GM19328 (cell line): ENCODE measurements at regions not wholly inside any gene's neighbourhood (a gene's known extent, or its start where the extent isn't known, plus 50 kb on each side); places are given as distances from the start of the nearest gene placed in this dataset.

Experiments used
- ATAC-seq: cut with Tn5 transposase; IDR thresholded peaks from one replicate; pipeline ENCODE4 v1.9.1; 2021; ENCODE audit warnings: mild to moderate bottlenecking, moderate library complexity; ENCODE audit not compliant: unreplicated experiment

- ATAC-seq = no peak
Measured at GRCh38 chr12:124388038-124388671, 93.3 kb downstream of the RFLNA start.

DNA sequence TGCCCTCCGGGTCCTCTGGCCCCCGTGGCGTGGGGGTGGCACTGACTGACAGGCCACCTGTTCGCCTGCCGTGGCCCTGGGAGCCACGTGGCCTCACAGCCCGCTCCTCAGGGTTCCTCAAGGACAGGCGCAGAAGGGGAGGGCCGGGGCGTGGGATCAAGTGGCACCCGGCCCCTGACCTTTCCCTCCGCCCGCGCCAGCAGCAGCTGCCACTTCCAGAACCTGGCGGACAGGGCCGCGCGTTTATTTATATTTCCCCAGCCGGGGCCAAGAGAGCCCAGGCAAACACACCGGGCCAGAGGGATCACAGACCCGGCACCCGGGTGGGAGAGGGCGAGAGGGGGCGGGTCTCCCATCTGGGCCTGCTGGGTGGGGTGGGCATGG lies 92.6 kb downstream of the RFLNA start:
- ATAC-seq = no peak

DNA sequence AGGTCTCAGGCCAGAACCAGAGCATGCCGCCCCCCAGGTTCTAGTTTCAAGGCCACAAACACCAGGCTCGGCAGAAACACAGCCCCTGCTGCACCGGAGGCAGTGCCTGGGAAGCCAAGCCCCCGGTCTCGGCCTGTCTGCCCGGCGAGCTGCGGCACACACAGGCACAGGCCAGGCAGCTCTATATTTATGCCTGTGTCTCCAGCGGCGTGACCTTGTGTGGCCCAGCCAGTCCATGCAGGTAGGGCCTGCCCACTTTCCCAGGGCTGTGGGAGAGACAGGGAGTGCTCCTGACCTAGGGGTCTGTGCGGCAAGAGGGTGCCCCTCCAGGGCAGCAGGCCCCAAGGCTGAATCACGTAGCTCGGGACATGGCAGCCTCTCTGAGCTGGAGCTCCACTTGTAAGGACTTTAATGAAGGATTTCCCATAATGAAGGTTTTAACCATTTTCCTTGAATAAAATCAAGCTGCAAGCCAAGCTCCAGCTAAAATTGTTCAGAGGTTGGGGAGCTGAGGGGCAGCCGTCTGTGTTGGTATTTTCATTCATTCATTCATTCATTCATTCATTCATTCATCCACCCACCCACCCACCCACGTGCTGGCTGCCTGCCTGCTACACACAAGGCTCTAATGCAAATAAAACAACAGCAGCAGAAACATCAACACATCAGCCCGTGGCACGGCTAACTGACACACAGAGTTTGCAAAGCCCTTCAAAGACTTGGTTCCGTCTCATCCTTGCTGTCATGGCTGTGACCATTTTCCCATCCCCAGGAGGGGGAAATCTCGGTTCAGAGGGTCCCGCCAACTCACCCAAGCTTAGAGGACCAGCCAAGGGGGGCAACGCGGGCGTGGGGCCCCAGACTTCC lies 92.0 kb downstream of the RFLNA start:
- ATAC-seq = no peak

- ATAC-seq = no peak
Measured at GRCh38 chr12:124386059-124386458, 91.2 kb downstream of the RFLNA start.

GRCh38 chr12:124385219-124385969 lies 90.5 kb downstream of the RFLNA start:
- ATAC-seq = no peak

DNA sequence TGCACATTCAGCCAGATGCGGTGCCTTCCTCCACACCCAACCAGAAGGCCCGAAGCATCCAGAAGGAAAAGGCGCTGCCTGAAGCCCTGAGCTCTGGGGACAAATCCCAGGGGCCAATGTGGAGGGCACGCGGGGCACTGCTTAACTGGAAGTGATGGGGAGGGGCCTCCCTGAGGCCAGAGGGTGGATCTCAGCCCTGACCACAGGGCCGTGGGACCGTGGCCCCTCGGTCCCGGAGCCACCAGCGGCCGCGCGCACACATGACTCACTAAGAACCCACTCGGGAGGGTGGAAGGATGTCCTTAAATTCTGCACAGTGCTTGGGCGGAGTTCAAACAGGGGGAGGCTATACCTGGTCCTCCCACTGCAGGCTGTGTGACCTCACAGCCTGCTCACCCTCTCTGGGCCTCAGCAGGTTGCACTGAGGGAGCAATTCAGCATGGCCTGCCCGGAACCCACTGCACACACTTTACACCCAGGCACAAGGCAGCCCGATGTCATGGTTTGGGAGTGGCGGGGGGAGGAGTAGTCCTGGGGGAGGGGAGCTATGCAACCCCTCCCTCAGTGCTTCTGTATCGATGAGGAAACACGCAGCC lies 89.5 kb downstream of the RFLNA start:
- ATAC-seq = no peak

DNA sequence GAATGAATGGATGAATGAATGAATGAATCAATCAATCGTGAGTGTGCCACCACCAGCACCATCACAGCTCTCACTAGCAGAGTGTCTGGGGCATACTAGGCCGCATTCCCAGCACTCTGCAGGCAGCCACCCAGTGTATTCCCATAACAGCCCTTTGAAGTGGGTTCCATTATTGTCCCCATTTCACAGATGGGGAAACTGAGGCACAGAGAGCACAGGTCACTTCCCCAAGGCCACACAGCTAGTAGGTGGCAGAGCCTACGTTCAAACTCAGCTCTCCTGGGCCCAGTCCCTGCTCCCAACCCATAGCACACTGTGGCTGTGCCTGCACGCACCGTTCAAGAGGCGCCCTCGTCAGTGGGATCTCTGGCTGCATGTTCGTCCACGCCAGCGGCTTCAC lies 88.1 kb downstream of the RFLNA start:
- no peak for ATAC-seq

DNA sequence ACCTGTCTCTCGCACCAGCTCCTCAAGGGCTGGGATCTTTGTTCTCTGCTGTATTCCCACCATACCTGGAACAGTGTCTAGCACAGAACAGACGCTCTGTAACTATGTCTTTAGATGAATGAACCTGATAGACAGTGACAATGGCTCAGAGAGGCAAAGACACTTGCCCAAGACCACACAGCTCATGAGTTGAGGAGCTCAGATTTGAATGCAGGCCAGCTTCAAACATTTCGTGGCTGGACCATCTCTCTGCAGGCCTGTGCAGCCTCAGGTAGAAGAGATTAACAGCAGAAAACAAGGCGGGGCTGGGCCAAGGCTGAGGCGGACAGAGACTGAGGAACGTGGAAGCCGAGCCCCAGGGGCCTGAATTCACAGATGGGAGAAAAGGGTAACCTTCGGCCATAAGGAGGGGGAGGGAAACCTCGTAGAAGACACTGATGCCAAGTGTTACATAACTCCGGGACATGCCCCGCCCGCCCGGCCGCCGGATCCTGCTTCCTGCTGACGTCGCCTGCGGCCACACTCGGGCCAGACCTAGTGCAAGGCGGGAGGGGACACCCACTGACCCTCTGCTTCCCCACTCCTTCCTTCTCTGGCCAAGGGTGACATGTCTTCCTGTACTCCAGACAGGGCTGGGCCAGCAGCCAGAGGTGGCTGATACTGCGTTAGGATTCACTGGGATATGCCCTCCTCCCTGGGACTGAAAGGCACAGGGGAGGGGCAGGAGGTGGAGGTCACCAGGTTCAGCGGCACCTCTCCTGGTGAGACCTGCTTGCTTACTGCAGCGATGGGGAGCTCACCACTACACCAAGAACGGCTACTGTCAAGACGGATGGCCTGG lies 86.8 kb downstream of the RFLNA start:
- no peak for ATAC-seq

DNA sequence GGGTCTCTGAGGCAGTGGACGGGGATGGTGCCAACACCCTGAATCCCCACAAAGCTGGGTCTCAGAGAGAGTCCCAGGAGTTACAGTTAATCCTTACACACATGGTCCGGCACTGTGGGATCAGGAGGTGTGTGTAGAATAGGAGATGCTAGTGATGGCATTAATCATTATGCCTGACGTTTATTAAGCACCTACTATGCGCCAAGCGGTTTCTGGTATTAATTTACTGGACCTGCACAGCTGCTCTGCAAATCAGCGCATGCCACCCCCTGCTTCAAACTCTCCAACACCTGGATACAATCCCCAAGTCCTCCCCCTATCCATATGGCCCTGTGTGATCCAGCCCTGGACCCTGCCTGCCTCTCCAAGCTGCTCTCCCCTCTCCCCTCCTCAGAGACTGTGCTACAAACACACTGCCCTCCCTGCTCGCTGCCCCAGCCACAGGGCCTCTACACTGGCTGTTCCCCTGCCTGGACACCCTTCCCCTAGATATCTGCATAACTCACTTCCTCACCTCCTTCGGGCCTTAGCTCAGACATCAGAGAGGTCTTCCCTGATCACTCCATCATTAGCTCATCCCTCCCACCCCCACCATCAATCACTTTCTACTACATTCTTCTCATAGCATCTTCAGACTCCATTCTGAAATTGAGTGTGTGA lies 86.0 kb downstream of the RFLNA start:
- no peak for ATAC-seq

DNA sequence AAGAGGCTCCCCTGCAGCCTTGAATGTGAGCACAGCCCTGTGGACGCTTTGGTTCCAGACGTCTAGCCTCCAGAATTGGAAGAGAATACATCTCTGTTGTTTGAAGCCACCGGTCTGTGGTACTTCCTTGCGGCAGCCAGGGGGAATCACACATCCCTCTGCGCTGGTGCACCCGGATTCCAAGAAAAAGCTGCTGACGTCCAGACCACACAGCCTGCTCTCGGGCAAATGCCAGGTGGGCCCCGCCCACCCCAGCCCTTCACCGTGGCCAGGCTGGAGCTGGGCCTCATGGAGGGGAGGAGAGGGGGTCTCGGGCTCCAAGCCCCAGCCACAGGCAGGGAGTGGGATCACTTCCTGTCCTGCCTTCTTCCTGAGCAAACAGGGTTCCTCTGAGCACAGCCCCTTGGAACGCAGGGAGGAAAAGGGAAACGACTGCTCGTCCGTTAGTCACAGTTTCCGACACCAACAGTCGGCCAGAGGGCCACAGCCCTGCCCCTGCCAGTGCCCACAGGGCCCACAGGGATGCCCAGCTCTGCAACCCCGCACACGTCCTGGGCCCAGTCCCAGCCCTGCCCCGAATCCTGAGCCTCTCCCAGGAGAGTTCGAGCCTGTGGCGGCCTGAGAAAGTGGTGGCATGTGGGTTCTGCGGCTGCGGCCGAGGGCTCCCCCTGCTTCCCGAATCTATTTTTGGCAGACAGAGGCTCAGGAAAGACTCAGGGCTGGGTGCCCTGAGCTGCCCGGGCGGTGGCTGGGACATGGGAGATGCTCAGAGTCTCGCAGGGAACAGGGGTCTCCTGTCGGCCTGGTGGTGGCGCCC lies 85.3 kb downstream of the RFLNA start:
- no peak for ATAC-seq

- ATAC-seq = no peak
Measured at GRCh38 chr12:124379379-124379937, 84.6 kb downstream of the RFLNA start.

DNA sequence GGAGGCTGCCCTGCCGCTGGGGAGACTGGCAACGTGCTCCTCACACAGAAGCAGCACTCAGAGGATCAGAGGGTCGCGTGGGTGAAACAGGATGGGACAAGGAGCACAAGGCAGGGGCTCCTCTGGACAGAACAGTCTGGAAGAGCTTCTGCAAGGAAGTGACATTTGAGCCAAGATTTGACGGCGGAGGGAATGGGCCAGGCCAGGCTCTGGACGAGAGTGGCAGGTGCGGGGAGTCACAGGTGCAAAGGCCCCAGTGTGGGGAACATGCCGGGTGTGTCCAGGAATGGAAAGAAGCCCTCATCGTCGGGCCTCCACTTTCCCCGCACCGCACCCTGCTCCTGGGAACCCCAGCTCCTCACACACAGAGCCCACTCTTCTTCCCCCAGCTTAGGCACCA lies 84.0 kb downstream of the RFLNA start:
- no peak for ATAC-seq

DNA sequence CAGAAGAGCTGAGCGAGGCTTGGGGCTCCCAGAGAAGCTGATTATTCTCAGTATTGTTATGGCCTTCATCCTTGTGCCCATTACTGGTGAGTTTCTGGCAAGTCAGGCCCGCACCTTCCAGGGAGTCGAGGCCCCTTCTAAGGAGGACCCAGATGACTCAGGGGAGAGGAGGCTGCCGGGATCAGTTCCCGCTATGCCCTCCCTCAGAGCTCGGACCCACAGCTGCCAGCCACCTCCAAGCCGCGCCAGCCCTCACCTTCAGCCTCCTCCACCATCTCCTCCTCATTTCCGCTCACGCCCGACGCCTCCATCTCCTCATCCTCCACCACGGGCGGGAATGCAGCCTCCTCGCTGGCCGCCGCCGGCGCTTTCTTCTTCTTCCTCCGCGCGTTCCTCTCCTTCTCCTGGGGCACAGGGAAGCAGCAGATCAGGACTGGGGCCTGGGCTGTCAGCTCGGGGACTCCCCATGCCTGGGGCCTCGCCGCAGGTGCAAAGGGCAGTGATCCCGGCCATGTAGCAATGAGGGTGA lies 83.2 kb downstream of the RFLNA start:
- ATAC-seq = no peak

DNA sequence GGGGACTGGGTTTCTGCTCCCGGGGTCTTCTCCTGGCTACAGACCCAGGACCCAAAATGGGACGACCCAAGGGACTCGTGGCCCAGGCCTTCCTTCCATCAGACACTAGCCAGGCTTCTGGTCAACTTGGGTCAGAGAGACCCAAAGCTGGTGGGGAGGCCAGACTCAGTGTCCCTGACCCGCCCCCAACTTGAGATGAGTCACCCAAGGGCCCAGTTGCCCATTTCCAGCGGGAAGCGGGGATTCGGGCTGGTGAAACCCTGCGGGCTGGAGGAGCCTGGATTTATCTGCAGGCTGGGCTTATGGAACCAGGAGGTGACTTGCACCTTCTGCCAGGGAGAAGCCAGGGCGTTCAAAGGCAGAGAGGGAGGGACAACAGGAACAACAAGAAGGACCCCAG lies 81.5 kb downstream of the RFLNA start:
- ATAC-seq = no peak

GRCh38 chr12:124375789-124376175 lies 80.9 kb downstream of the RFLNA start:
- ATAC-seq = no peak

- ATAC-seq = no peak
Measured at GRCh38 chr12:124375141-124375788, 80.4 kb downstream of the RFLNA start.

DNA sequence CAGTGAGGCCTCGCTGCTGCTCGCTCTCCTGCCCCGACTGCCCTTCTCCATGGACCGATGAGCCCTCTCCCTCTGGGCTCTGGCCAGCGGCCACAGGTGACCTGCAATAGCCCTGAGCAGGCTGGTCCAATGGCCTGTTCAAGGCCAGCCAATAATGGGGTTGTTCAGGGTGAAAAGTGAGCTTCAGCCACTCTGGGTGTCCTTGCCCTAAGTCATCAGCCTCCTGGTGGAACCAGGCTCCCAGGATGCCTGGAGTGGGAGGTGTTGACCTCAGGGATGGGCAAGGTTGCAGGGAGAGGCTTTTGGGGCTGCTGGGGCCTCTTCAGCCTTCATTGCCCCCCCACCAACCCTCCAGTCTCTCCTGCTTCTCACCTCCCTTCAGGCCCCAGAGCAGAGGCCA lies 79.7 kb downstream of the RFLNA start:
- ATAC-seq = no peak

GRCh38 chr12:124374147-124374546 lies 79.3 kb downstream of the RFLNA start:
- no peak for ATAC-seq
